IPS-20b (cell line): ENCODE measurements at regions not wholly inside any gene's neighbourhood (a gene's known extent, or its start where the extent isn't known, plus 50 kb on each side); places are given as distances from the start of the nearest gene placed in this dataset.
"Not testable (repeated sequence)": the region's sequence is repeated elsewhere in the genome, so short reads cannot be mapped to it uniquely, and the experiment has no call there.

Experiments
- H3K27ac ChIP-seq: one replicate; pipeline ENCODE4 v1.5.1; 2013; ENCODE audit warnings: low read length
- H3K27me3 ChIP-seq: 2 replicates; pipeline ENCODE4 v1.6.1; 2013; ENCODE audit warnings: mild to moderate bottlenecking, low read length, inconsistent platforms; ENCODE audit not compliant: insufficient read depth
- H3K36me3 ChIP-seq: 2 replicates; pipeline ENCODE4 v1.6.1; 2013; ENCODE audit warnings: low read depth, mild to moderate bottlenecking, inconsistent platforms, low read length, moderate library complexity; ENCODE audit not compliant: insufficient read depth
- H3K4me1 ChIP-seq: 2 replicates; pipeline ENCODE4 v1.6.1; 2013; ENCODE audit warnings: mild to moderate bottlenecking, control low read depth, inconsistent platforms, low read length, moderate library complexity; ENCODE audit not compliant: insufficient read depth
- H3K4me3 ChIP-seq: 2 replicates; pipeline ENCODE4 v1.5.1; 2013; ENCODE audit warnings: mild to moderate bottlenecking, low read length, inconsistent platforms
- H3K9ac ChIP-seq: 2 replicates; pipeline ENCODE4 v1.6.1; 2013; ENCODE audit warnings: low read depth, mild to moderate bottlenecking, inconsistent platforms, low read length, moderate library complexity
- H3K9me3 ChIP-seq: 2 replicates; pipeline ENCODE4 v1.6.1; 2013; ENCODE audit warnings: mild to moderate bottlenecking, low read depth, low read length, inconsistent platforms; ENCODE audit not compliant: insufficient read depth

DNA sequence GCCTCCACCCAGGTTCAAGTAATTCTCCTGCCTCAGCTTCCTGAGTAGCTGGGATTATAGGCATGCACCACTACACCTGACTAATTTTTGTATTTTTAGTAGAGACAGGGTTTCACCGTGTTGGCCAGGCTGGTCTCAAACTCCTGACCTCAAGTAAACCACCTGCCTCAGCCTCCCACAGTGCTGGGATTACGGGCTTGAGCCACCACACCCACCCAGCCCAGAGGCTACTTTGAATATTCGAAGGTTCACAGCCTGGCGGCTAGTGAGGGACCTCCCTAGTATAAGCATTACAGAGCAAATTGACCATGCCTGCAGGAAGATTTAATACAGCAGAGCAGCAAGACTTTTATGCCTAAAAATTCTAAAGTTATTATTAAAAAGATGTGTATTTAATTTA lies 86.6 kb downstream of the SEPTIN7 start:
- H3K9ac ChIP-seq, H3K4me1 ChIP-seq, H3K27ac ChIP-seq, H3K9me3 ChIP-seq, H3K27me3 ChIP-seq, H3K4me3 ChIP-seq: not testable (repeated sequence)
- H3K36me3 ChIP-seq, result peaks cover 46% of the 10 kb centered on the region

GRCh38 chr7:35889001-35889400 lies 88.1 kb downstream of the SEPTIN7 start:
- Histone ChIP-seq H3K27me3 (no peaks in the 10 kb centered on the region), H3K36me3 (peaks cover 31% of the 10 kb centered on the region), H3K9me3 (no peaks in the 10 kb centered on the region), H3K4me1 (no peaks in the 10 kb centered on the region), H3K27ac (no peak overlapping the region), H3K4me3 (no peak overlapping the region), H3K9ac (no peak overlapping the region)

- H3K9ac ChIP-seq, result no peak overlapping the region
- no peaks in the 10 kb centered on the region for H3K9me3 ChIP-seq
- H3K4me3 ChIP-seq, result no peak overlapping the region
- no peaks in the 10 kb centered on the region for H3K4me1 ChIP-seq
- H3K27ac ChIP-seq, result no peak overlapping the region
- H3K27me3 ChIP-seq, result no peaks in the 10 kb centered on the region
- H3K36me3 ChIP-seq, result peaks cover 25% of the 10 kb centered on the region
Observed at GRCh38 chr7:35889870-35890269, 89.0 kb downstream of the SEPTIN7 start.

GRCh38 chr7:35891004-35891830 lies 90.4 kb downstream of the SEPTIN7 start:
- Histone ChIP-seq H3K4me3 (no peak overlapping the region), H3K4me1 (no peaks in the 10 kb centered on the region), H3K36me3 (peaks cover 17% of the 10 kb centered on the region), H3K9me3 (no peaks in the 10 kb centered on the region), H3K27ac (no peak overlapping the region), H3K9ac (no peak overlapping the region), H3K27me3 (no peaks in the 10 kb centered on the region)

DNA sequence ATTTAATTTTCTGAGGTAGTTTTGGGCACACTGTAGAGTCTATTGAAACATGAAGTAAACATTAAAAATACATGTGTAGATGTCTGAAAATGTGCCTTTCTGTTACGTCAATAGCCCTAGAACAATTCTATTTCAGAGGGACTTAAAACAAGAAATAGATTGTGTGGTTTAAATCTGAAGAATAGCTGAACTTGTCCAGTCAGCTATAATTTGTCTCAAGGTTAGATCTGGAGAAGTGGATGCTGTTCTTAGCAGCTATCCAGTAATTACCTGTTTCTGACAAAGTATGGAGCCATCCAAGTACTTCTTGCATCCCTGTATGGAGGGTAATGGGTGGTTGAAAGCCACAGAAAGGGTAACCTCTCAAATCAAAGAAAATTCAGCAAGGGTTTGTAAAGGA lies 92.8 kb downstream of the SEPTIN7 start:
- Histone ChIP-seq H3K4me1 (no peaks in the 10 kb centered on the region), H3K27ac (no peak overlapping the region), H3K4me3 (no peak overlapping the region), H3K9ac (no peak overlapping the region), H3K9me3 (no peaks in the 10 kb centered on the region), H3K36me3 (peaks cover 12% of the 10 kb centered on the region; the same call in 1 of the 2 replicates), H3K27me3 (no peaks in the 10 kb centered on the region)

- peaks cover 12% of the 10 kb centered on the region for H3K36me3 ChIP-seq
- H3K27ac ChIP-seq, result no peak overlapping the region
- no peaks in the 10 kb centered on the region for H3K27me3 ChIP-seq
- H3K9me3 ChIP-seq, result no peaks in the 10 kb centered on the region
- no peaks in the 10 kb centered on the region for H3K4me1 ChIP-seq
- no peak overlapping the region for H3K4me3 ChIP-seq
- H3K9ac ChIP-seq, result no peak overlapping the region
Observed at GRCh38 chr7:35894721-35895120, 93.9 kb downstream of the SEPTIN7 start.

DNA sequence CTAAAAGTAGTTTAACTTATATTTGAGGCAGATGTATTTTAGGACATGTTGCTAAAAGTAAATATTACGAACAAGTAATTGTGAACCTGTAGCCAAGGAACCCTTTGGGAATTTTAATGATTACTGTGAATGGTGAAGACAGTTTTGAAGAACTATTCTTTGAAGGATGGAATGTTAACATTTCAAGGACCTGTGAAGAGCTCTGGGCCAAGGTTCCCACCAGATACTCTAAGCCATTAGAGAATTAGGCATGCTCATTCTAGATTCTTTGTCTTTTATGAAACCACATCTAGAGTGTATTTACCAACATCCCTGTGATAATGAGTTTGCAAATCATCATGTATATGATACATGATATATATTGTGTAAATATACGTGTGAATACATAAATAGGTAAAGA lies 99.8 kb downstream of the SEPTIN7 start:
- no peak overlapping the region for H3K9ac ChIP-seq
- H3K4me3 ChIP-seq, result no peak overlapping the region
- no peaks in the 10 kb centered on the region for H3K9me3 ChIP-seq
- H3K27me3 ChIP-seq, result no peaks in the 10 kb centered on the region
- H3K27ac ChIP-seq, result no peak overlapping the region
- no peaks in the 10 kb centered on the region; the same call in 1 of the 2 replicates for H3K4me1 ChIP-seq
- H3K36me3 ChIP-seq, result peaks cover 62% of the 10 kb centered on the region

DNA sequence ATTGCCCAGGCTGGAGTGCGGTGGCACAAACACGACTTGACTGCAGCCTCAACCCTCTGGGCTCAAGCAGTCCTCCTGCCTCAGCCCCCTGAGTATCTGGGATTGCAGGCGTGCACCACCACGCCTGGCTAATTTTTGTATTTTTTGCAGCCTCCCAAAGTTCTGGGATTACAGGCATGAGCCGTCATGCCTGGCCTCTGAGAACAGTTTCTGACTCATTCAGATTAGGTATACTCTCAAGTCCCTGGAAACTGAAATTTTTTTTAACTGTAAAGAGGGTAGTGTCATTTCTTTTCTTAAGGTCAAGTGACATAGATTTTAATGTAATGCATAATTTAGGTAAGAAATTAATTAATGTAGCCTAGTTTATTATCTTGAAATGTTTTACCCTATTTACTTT lies 104.7 kb downstream of the SEPTIN7 start:
- Histone ChIP-seq H3K27me3 (no peaks in the 10 kb centered on the region), H3K27ac (no peak overlapping the region), H3K9me3 (no peaks in the 10 kb centered on the region), H3K36me3 (peaks cover 45% of the 10 kb centered on the region), H3K4me1 (peaks cover 7% of the 10 kb centered on the region; the same call in 1 of the 2 replicates), H3K4me3 (no peak overlapping the region), H3K9ac (no peak overlapping the region)

- no peaks in the 10 kb centered on the region for H3K27me3 ChIP-seq
- no peaks in the 10 kb centered on the region for H3K9me3 ChIP-seq
- H3K4me1 ChIP-seq, result peaks cover 7% of the 10 kb centered on the region; the same call in 1 of the 2 replicates
- no peak overlapping the region for H3K27ac ChIP-seq
- no peak overlapping the region for H3K4me3 ChIP-seq
- H3K36me3 ChIP-seq, result peaks cover 37% of the 10 kb centered on the region
- H3K9ac ChIP-seq, result no peak overlapping the region
Observed at GRCh38 chr7:35906191-35906908, 105.5 kb downstream of the SEPTIN7 start.

GRCh38 chr7:35908331-35909216 lies 107.7 kb downstream of the SEPTIN7 start:
- Histone ChIP-seq H3K27me3 (no peaks in the 10 kb centered on the region), H3K4me1 (peaks cover 7% of the 10 kb centered on the region; the same call in 1 of the 2 replicates), H3K9me3 (no peaks in the 10 kb centered on the region; the same call in 1 of the 2 replicates), H3K9ac (no peak overlapping the region), H3K36me3 (peaks cover 18% of the 10 kb centered on the region), H3K4me3 (peak overlapping the region; percentile 17), H3K27ac (no peak overlapping the region)

- H3K9me3 ChIP-seq, result no peaks in the 10 kb centered on the region; the same call in 1 of the 2 replicates
- H3K4me1 ChIP-seq, result peaks cover 7% of the 10 kb centered on the region; the same call in 1 of the 2 replicates
- no peak overlapping the region for H3K27ac ChIP-seq
- H3K4me3 ChIP-seq, result no peak overlapping the region
- H3K36me3 ChIP-seq, result peaks cover 7% of the 10 kb centered on the region; the same call in 1 of the 2 replicates
- no peaks in the 10 kb centered on the region for H3K27me3 ChIP-seq
- no peak overlapping the region for H3K9ac ChIP-seq
Observed at GRCh38 chr7:35909870-35910357, 109.1 kb downstream of the SEPTIN7 start.
